HEK293T (cell line): ENCODE measurements at regions not wholly inside any gene's neighbourhood (a gene's known extent, or its start where the extent isn't known, plus 50 kb on each side); places are given as distances from the start of the nearest gene placed in this dataset.

ENCODE experiments used
- CTCF ChIA-PET: fragments of 350-600 bp; formaldehyde crosslinking; extraction: SDS; loops from one replicate; lab custom pipeline; 2021; ENCODE audit warnings: antibody characterized with exemption, inconsistent platforms; lab: Yijun Ruan, JAX
- POLR2A ChIA-PET: fragments of 350-600 bp; formaldehyde crosslinking; extraction: SDS; loops from one replicate; lab custom pipeline; 2020; ENCODE audit warnings: antibody characterized with exemption, inconsistent platforms; lab: Yijun Ruan, JAX
- DNase-seq: peaks from one replicate; pipeline ENCODE4 v3.0.0; 2012; ENCODE audit warnings: mixed read lengths; ENCODE audit errors: extremely low spot score
- ARNT ChIP-seq: fragments of 450-650 bp; IDR thresholded peaks from 2 replicates; pipeline ENCODE4 v1.6.1; 2017; ENCODE audit warnings: mild to moderate bottlenecking
- BHLHE40 ChIP-seq: fragments of 450-650 bp; IDR thresholded peaks from 2 replicates; pipeline ENCODE4 v1.6.1; 2016; ENCODE audit warnings: mild to moderate bottlenecking, moderate library complexity, borderline replicate concordance
- CTBP1 ChIP-seq: fragments of 450-650 bp; IDR thresholded peaks from 2 replicates; pipeline ENCODE4 v1.6.1; 2016; ENCODE audit warnings: borderline replicate concordance
- ELF4 ChIP-seq: fragments of 450-650 bp; IDR thresholded peaks from 2 replicates; pipeline ENCODE4 v1.6.1; 2017; ENCODE audit warnings: antibody characterized with exemption
- FOXA1 ChIP-seq: fragments of 450-650 bp; IDR thresholded peaks from 2 replicates; pipeline ENCODE4 v1.6.1; 2016; ENCODE audit warnings: mild to moderate bottlenecking
- FOXK2 ChIP-seq: fragments of 450-650 bp; IDR thresholded peaks from 2 replicates; pipeline ENCODE4 v1.6.1; 2016; ENCODE audit warnings: mild to moderate bottlenecking
- FOXM1 ChIP-seq: fragments of 450-650 bp; IDR thresholded peaks from 2 replicates; pipeline ENCODE4 v1.6.1; 2017; ENCODE audit warnings: mild to moderate bottlenecking, borderline replicate concordance
- HDGF ChIP-seq: fragments of 450-650 bp; IDR thresholded peaks from 2 replicates; pipeline ENCODE4 v1.6.1; 2017; ENCODE audit warnings: antibody characterized with exemption, borderline replicate concordance
- L3MBTL2 ChIP-seq: fragments of 450-650 bp; conservative IDR thresholded peaks from 2 replicates; pipeline ENCODE4 v1.6.1; 2016; ENCODE audit warnings: mild to moderate bottlenecking
- LEF1 ChIP-seq: fragments of 450-650 bp; IDR thresholded peaks from 2 replicates; pipeline ENCODE4 v1.6.1; 2017; ENCODE audit warnings: mild to moderate bottlenecking, borderline replicate concordance
- NFRKB ChIP-seq: fragments of 450-650 bp; IDR thresholded peaks from 2 replicates; pipeline ENCODE4 v1.6.1; 2016; ENCODE audit warnings: mild to moderate bottlenecking, moderate library complexity
- SP1 ChIP-seq: fragments of 450-650 bp; IDR thresholded peaks from 2 replicates; pipeline ENCODE4 v1.6.1; 2017
- SUZ12 ChIP-seq: fragments of 450-650 bp; IDR thresholded peaks from 2 replicates; pipeline ENCODE4 v1.6.1; 2016; ENCODE audit warnings: mild to moderate bottlenecking
- TARDBP ChIP-seq: fragments of 450-650 bp; IDR thresholded peaks from 2 replicates; pipeline ENCODE4 v1.6.1; 2016
- ZNF384 ChIP-seq: fragments of 450-650 bp; IDR thresholded peaks from 2 replicates; pipeline ENCODE4 v1.6.1; 2016
- TF ChIP-seq, protein P1 (sequence below): fragments of 450-650 bp; IDR thresholded peaks from 2 replicates; pipeline ENCODE4 v1.6.1; 2016

GRCh38 chr1:238558746-238559145 is 668.0 kb upstream of the ZP4 start:
- ChIA-PET CTCF (no interaction called here), POLR2A (no interaction called here)
- no peak for DNase-seq
- no peak for TF ChIP-seq FOXM1
- TF ChIP-seq ARNT = no peak
- TF ChIP-seq CTBP1 = no peak
- no peak for TF ChIP-seq ELF4

DNA sequence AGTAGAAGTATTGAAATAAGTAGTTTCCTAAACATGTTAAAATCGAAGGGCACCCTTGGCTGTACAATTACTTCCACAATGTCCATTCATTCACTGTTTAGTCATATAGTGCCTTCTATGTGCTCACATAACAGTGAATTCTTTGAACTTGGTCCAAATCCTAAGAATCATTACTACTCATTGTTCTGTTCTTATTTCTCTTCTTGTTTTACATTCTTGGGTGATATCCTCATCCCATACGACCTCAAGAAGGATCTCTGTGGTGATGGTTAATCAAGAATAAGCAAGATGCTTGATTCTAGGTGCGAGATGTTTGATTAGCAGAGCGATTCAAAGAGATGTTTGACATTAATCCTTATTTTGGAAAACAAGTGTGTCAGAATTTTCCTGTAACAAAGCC is 667.4 kb upstream of the ZP4 start:
- TF ChIP-seq FOXK2 (no peak), BHLHE40 (no peak), ARNT (no peak), TARDBP (no peak), FOXA1 (no peak), ELF4 (no peak), L3MBTL2 (no peak), ZNF384 (no peak), SP1 (no peak), FOXM1 (no peak), NFRKB (no peak), HDGF (no peak), CTBP1 (no peak), SUZ12 (no peak), LEF1 (no peak)
- TF ChIP-seq, protein P1, sequence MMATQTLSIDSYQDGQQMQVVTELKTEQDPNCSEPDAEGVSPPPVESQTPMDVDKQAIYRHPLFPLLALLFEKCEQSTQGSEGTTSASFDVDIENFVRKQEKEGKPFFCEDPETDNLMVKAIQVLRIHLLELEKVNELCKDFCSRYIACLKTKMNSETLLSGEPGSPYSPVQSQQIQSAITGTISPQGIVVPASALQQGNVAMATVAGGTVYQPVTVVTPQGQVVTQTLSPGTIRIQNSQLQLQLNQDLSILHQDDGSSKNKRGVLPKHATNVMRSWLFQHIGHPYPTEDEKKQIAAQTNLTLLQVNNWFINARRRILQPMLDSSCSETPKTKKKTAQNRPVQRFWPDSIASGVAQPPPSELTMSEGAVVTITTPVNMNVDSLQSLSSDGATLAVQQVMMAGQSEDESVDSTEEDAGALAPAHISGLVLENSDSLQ = no peak
- ChIA-PET POLR2A (no interaction called here), CTCF (no interaction called here)
- DNase-seq = no peak

- TF ChIP-seq ARNT (no peak), NFRKB (no peak), FOXA1 (no peak), ELF4 (no peak), BHLHE40 (no peak)
- ChIA-PET CTCF (no interaction called here), POLR2A (no interaction called here)
- no peak for DNase-seq
These were observed 661.5 kb upstream of the ZP4 start for GRCh38 chr1:238552271-238552670.

DNA sequence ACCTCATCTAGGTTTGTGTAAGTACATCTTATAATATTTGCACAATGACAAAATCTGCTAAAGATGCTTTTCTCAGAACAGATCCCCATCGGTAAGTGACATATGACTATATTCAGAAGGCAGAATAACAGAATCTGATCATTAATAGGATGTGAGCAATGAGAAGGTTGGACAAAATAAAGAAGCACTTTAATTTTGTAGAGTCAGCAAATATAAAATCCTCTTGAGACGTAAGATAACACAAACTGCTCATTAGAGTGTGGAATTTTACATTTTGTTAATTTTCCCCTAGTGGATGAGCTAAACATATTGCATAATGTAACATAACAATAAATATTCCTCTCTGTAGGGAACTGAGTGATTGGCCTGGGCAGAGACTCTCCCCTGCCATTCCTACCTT is 658.4 kb upstream of the ZP4 start:
- DNase-seq = no peak
- TF ChIP-seq HDGF (no peak), ARNT (no peak), ZNF384 (no peak), L3MBTL2 (no peak), SP1 (no peak), FOXM1 (no peak), TARDBP (no peak), FOXA1 (no peak), ELF4 (no peak), LEF1 (no peak), BHLHE40 (no peak), SUZ12 (no peak), FOXK2 (no peak)
- TF ChIP-seq, protein P1 = no peak
- POLR2A ChIA-PET = no interaction called here
- CTCF ChIA-PET = no interaction called here

DNA sequence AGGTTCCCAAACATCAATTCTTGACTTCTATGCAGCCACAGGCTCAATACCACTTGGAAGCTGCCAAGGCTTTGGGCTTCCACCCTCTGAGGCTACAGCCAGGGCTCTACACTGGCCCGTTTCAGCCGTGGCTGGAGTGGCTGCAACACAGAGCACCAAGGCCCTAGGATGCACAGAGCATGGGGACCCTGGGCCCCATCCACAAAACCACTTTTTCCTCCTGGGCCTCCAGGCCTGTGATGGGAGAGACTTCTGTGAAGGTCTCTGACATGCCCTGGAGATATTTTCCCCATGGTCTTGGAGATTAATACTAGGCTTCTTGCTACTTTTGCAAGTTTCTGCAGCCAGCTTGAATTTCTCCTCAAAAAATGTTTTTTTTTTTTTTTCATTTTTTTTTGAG is 655.4 kb upstream of the ZP4 start:
- ChIA-PET CTCF (no interaction called here), POLR2A (no interaction called here)
- no peak for TF ChIP-seq ELF4
- TF ChIP-seq FOXK2 = no peak
- TF ChIP-seq, protein P1 = no peak
- no peak for TF ChIP-seq ARNT
- no peak for DNase-seq

- TF ChIP-seq FOXM1 = no peak
- no peak for TF ChIP-seq SUZ12
- TF ChIP-seq TARDBP = no peak
- TF ChIP-seq FOXK2 = no peak
- no peak for TF ChIP-seq NFRKB
- TF ChIP-seq, protein P1 = no peak
- no peak for TF ChIP-seq ELF4
- no peak for TF ChIP-seq LEF1
- TF ChIP-seq FOXA1 = no peak
- TF ChIP-seq ZNF384 = no peak
- TF ChIP-seq ARNT = no peak
- no peak for TF ChIP-seq L3MBTL2
- no peak for TF ChIP-seq BHLHE40
- no peak for TF ChIP-seq SP1
- TF ChIP-seq CTBP1 = no peak
- no peak for TF ChIP-seq HDGF
- DNase-seq = no peak
- CTCF ChIA-PET = interaction anchor here (0.6 kb wide), 1 partner anchor 162 kb away, joined by 4 read pairs; no protein-coding TSS in a partner anchor
- POLR2A ChIA-PET = no interaction called here
These were observed 646.9 kb upstream of the ZP4 start for GRCh38 chr1:238537641-238538040.

DNA sequence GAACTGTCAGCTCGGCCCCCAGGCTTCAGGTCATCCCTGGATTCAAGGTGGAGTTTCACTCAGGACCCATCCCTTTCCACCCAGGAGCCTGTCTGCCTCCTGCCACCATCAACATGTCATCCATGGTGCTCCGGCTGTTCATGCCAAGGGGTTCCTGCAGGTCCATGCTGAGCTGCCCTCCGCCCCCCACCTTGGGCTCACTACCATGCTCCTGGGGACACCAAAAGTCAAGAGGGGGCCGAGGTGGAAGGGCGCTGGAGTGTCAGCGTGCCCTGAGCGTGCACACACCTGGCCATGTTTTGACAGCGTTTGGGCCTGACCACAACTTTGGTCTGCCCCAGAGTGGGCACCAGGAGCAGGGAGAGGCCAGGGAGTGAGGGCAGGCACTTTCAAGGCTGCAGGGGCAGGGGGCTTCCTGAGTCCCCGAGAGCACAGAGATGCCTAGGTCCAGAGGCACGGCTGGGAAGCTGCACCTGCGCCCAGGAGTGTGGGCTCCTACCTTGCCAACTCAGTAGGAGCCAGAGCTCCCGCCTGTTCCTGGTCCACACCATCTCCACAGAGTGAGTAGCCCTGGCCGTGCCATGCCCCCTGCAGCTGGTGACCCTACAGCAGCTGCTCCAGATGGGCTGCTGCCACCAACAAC is 639.6 kb upstream of the ZP4 start:
- CTCF ChIA-PET = no interaction called here
- DNase-seq = no peak
- POLR2A ChIA-PET = no interaction called here
- TF ChIP-seq BHLHE40 (no peak), FOXA1 (no peak), ARNT (no peak), ELF4 (no peak), TARDBP (no peak), NFRKB (no peak), LEF1 (no peak), ZNF384 (no peak), FOXK2 (no peak), SUZ12 (no peak), SP1 (no peak), FOXM1 (no peak), CTBP1 (no peak)
- TF ChIP-seq, protein P1 = no peak
